HG03460 (cell line): ENCODE measurements at regions not wholly inside any gene's neighbourhood (a gene's known extent, or its start where the extent isn't known, plus 50 kb on each side); places are given as distances from the start of the nearest gene placed in this dataset.

Experiments
- ATAC-seq: cut with Tn5 transposase; IDR thresholded peaks from one replicate; pipeline ENCODE4 v1.9.1; 2021; ENCODE audit not compliant: unreplicated experiment

DNA sequence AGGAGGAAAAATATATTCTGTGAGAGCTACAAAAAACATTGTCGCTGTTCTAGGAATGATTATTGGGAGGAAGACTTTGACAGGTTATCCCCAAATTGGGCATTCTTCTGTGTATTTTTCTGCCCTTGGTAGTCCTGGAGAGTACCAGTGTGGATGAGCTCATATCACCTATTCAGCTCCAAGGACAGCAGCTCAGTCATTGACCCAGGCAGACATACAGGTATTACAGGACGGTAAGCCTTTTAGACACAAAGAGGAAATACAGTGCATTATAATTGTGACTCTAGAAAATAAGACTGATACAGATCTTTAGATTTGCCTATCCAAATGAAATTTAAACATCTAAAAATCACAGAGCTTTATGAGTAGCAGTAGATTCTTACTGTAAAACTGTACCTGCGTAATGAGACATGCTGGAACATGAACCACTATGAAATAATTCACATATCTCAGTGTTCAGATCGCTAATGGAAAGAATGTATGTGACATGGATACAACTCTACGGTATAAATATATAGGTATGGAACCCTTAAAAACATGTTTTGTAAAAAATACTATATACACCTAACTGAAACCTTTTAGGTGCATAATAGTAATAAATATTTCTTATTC lies 56.0 kb downstream of the PLK2 start:
- ATAC-seq: no peak

DNA sequence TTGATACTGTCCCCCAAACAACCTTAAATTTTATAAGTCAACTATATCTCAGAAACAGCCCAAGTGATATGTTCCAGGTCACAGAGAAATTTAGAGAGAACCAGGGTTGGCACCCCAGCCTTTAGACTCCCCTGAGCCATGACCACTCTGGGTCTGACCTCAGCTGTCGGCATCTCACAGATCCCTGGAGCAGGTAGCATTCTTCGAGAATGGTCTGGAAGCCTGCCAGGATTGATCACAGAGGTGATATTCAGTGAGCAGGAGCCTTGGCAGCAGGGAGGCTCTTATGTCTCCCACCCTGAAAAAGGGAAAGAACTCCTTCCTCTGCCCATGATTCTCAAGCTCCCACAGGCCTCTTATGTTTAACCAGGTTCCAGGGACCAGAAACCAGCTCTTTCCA lies 58.2 kb downstream of the PLK2 start:
- ATAC-seq: no peak

DNA sequence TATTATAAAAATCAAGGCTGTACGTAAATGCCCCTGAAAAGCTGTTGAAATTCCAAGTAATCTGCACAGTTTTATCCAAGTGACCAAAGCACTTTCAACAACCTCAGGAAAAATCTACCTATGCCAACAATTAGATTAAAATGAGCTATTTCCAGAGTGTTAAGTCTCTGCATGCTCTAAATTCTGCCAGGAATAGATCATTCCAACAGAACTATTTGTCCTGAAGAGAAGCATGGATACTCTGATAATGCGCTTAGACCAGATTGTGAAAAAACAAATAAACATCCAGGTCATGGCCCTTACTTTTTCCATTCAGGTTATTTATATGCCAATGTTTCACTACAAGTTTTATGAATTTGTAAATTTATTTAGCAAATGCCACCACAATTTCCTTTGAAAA lies 59.1 kb downstream of the PLK2 start:
- no peak for ATAC-seq

DNA sequence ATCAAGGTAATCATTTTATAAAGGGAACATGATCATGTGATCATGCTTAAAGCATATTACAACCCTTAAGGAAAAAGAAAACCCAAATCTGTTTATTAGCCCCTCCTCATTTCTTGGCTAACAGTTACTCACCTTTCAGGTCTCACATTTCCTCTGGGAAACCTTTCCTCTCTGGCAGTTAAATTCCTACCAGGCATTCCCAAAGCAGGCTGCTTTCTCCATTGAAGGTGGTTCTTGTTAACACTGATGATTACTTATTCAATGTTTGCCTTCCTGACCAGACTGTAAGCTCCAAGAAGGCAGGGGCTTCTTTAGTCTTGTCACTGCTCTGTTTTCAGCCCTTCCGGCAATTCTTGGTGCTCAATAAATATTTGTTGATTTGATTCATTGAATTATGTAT lies 59.9 kb downstream of the PLK2 start:
- ATAC-seq: no peak

DNA sequence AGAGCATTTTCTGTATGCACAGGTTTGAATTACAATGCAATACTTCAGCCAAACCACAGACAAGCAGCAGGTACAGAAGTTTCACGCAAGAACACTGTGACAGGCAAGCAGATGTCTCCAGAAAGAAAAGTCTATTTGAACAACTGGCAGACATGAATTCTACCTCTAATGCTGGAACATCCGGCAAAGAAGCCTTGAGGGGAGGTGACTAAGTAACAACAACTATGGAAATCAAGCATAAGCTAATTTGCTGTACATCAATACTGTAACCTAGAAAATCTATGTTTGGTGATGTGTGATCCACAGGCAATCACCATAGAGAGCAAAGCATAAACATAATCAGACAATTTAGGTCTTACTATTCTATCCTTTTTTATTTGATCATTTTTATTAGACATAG lies 65.5 kb downstream of the PLK2 start:
- no peak for ATAC-seq

DNA sequence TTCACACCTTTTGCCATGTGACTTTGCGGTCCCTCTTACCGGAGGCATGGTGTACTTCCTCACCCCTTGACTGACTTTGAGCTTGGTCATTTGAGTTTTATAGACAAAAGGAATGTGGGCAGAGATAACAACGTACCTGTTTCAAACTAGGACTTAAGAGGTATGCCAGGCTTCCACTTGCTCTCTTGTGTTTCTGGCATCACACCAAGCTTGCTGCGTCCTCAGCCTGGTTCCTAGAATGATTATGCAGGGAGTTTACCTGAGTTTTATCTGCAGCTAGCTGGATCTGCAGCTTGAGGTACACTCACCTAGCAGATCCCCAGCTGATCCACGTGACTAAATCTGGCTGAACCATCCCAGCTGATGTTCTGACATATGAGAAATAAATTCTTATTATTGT lies 66.2 kb downstream of the PLK2 start:
- no peak for ATAC-seq

DNA sequence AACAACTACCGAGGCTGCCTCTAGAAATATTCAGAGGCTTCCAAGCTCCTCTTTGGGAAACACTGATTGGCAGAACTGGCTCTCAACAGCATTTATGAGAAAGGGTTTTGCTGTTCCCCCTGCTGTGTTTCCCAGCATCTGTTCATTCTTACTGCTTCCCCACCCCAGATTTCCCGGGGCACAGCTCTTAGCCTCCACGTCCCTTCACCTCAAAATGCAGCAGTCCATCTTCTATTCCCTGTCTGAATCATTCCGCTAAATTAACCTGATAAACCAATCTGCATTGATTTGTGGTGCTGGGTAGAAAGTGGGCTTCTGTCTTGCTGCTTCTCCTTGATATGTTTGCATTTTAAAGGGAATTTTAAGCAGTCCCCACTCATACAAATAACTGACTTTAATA lies 67.4 kb downstream of the PLK2 start:
- no peak for ATAC-seq

DNA sequence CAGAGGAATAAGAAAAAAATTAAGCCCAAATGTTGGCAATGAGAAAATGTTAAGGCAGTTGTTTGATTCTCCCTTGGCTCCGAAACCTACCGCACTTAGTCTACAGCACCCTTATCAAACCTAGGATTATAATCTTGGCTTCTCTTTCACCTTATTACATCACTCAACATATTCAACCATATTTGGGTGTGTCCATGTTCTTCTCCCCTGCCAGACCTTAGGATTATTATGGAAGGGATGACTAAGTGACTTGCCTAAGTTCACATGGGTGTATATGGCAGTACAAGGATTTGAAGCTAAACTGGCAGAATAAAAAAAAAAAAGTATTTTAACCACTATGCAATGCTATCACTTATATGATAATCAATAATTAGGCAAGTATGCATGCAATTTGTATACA lies 76.4 kb downstream of the PLK2 start:
- ATAC-seq: no peak

DNA sequence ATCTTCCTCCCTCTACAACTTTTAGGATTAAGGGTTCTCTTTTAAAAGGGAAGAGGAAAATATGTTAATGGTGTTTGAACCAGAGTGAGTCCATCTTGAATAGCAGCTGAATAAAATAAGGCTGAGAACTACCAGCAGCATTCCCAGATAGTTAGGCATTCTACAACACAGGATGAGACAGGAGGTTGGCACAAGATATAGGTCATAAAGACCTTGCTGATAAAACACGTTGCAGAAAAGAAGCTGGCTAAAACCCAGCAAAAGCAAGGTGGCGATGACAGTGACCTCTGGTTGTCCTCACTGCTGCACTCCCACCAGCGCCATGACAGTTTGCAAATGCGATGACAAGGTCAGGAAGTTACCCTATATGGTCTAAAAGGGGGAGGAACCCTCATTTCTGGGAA lies 77.8 kb downstream of the PLK2 start:
- ATAC-seq: no peak

DNA sequence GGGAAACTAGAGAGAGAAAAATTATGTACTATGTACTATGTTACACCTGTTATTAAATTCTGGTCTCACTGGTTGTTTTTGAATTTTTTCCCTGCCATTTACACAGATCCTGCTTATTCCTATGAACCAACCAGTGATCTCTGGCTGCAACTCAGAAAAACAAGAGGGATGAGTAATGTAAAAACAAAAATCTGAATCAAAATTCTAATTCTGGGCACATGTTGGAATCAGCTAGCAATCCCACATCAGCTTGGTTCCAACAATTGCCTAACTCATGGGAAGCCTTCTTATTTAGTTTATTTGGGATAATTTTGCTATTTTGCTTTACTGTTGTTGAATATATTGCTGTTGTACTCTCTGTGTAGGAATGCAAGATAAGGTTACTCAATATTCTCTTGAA lies 78.3 kb downstream of the PLK2 start:
- ATAC-seq: no peak

DNA sequence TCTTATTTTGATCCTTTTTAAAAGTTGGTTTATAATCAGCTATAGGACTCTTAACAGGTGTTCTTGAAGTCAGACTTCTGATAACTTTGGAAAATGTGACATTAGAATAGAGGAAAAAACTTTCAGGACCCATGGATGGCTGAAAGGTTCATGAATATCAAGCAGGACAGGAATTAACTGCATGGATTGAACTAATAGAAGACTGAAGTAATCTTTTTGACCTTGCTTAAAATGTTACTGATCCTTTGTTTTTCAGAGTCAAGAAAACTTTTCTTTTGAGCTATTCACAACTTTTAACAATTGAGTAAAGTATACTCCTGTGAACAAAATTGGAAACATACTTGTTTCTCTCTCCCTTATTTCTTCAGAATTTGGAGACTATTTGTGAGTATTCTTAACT lies 79.2 kb downstream of the PLK2 start:
- no peak for ATAC-seq

DNA sequence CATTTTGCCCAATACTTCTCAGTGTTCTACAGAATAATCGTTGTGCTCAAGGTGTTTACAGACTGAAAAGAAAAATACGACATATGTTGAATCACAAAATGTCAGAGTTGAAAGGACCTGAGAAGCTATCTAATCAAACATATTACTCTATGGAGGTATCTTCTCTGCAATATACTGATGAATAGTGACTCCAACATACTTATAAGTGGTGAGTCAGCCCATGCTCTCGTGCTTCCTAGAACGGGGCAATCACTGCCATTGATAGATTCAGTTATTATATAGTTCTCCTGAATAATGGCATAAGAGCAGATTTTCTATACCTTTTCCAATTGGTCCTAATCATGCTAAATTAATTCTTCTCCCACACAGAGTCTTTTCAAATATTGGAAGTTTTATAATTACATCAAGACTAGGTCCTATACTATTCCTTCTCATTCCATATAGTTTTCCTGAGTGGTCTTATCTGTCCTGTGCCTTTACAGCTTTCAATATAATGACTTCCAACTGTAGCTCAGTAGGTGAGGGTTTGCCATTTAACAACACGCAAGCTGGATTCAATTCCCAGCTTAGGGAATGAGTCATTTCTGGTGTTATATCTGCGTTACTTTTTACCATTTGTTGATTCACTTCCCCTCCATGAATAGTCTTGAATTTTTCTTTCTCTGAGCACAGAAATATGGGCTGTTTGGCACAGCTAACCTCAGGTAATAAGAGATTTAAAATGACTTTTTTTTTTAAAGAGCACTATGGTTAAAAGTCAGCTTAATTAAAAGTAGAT lies 81.1 kb downstream of the PLK2 start:
- ATAC-seq: no peak

DNA sequence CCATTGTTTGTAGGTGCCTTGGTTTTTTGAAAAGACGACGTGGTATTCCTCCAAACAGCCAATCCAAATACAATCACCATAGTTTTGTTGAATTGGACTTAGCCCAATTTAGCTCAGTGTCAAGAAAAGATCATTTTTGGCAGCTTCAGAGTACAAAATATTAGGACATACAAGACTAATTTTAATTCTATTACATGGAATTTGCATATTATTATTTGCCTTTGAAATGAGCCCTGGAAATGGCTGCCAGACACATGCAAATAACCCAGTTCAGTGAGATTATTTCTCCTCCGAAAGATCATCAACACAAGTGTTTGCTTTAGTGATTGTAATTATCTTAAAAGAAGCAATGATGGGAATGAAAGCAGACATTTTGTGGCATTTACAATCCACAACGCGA lies 89.3 kb downstream of the PLK2 start:
- no peak for ATAC-seq

DNA sequence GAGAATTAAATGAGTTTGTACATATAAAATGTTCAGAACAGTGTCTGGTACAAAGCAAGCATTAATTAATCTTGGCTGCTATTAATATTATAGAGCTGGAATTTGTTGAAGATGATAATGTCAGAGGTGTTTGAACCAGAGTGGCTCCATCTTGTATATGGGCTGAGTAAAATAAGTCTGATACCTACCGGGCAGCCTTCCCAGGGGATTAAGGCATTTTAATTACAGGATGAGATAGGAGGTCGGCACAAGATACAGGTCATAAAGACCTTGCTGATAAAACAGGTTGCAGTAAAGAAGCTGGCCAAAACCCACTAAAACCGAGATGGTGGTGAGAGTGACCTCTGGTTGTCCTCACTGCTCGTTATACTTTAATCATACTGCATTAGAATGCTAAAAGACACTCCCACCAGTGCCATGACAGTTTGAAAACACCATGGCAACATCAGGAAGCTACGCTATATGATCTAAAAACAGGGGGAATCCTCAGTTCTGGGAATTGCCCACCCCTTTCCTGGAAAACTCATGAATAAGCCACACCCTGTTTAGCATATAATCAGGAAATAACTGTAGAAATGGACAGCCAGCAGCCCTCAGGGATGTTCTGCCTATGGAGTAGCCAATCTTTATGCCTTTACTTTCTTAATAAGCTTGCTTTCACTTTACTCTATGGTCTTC lies 90.2 kb downstream of the PLK2 start:
- ATAC-seq: no peak

DNA sequence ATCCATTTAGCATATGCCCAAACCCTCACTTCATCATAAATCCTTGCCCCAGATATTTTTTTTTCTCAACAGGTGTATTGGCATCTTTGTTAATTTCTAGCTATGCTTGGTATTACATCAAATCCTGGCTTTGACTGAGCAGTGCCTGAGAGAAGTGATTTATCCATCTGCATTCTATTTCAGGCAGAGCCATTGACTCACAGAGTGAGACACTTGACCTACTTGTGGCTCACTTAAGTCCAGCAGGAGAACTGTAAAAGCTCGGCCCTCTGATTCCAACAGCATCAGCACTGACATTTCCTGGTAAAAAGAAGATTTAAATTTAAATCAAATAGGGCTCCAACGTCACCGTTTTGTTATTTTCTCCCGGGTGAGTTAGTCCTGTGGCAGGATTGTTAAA lies 93.4 kb downstream of the PLK2 start:
- ATAC-seq: no peak

DNA sequence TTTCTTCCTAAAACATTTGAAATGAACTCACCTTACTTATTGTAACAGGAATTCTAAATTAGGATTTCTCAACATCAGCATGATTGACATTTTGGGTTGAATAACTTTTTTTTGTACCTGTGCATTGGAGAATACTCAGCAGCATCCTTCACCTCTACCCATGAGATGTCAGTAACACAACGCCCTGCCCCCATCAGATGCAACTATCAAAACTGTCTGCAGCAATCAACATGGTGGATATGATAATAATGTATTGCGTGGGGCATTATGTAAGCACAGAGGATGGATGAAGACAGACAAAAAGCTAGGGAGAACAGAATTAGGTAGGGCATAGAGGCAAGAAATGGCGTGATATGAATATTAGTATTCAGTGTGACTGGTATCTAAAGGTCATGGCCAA lies 94.1 kb downstream of the PLK2 start:
- ATAC-seq: no peak

DNA sequence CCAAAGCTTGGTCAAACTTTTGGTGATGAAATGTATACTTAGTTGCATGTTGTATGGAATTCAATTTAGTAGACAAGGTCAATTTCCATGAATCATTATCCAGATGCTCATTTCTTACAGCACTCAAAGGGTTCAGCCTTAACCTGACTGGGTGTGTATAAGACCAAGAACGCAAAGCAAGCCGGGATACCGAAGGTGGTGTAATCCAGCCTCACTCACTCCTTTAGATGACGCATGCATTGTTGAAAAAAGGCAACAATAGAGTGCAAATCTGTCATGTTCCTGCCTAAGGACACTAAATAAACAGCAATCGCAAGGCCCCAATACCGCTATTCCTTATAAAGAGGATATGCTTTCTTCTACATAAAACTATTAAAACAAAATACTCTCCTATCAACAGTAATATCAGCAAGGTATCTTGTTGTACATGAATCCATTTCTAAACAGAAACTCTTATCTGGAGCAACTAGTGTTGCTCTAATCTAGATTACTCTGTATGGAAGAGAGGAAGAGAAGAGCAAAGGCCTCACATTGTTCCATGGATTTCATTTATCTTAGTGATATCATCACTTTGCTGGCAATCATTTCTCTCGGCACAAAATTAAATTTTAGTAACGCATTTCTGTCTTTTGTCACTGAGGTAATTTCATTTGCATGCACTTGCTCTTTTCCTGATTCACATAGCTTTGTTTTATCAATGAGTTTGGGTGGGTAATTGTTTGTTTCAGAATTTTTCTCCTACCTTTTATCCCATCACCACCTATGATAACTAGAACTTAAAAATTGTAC lies 96.2 kb downstream of the PLK2 start:
- ATAC-seq: no peak

DNA sequence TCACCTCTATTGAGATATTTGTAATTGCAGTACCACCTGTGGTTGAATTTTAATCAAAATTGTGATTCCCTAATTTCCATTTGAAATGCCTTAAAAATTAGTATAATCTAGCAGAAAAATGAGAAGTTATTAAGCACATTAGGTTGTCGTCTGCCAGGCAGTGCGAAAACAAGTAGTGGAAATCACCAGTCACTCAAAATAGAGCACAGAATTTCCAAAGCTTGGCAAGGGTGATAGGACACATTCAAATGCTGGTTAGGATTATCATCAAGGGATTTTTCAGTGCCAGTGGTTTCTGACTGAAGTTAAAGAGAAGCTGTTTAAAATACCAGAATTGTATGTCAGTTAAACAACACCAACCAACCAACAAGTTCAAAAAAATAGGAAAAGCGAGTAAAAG lies 97.8 kb downstream of the PLK2 start:
- ATAC-seq: no peak

DNA sequence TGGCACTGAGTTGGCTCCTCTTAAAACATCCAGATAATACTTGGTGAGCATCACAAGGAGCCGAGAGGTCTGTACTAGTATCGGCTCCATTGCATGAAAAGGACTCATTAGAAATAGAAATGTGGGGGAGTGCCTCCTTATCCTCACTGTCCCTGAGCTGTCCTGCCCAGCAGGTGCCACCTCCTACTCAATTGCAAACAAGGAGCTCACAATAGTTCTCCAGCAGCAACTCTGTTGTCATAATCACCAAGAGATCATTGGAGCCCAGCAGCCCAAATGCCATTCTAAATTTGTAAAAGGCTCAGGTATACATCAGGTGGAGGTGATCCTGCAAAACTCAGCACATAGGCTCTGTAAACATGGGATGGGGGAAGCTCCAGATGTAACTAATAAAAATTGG lies 99.1 kb downstream of the PLK2 start:
- ATAC-seq: no peak

DNA sequence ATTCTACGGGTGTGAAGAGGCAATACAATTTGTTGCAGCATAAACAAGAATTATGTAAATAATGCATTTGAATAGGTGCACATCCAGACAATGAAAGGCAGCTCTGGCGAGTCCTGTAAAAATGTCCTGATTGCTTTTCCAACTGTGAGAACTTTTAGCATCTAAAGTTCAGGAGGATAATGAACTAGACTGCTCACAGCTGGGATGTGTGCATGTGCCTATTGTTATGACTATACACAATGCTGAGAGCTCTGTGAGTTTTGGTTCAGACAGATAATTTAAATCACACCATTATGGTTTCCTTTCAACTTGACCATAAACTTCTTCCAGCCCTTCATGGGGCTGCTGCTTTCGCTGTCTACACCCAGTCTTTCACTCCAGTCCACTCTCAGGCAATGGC lies 99.9 kb downstream of the PLK2 start:
- no peak for ATAC-seq

DNA sequence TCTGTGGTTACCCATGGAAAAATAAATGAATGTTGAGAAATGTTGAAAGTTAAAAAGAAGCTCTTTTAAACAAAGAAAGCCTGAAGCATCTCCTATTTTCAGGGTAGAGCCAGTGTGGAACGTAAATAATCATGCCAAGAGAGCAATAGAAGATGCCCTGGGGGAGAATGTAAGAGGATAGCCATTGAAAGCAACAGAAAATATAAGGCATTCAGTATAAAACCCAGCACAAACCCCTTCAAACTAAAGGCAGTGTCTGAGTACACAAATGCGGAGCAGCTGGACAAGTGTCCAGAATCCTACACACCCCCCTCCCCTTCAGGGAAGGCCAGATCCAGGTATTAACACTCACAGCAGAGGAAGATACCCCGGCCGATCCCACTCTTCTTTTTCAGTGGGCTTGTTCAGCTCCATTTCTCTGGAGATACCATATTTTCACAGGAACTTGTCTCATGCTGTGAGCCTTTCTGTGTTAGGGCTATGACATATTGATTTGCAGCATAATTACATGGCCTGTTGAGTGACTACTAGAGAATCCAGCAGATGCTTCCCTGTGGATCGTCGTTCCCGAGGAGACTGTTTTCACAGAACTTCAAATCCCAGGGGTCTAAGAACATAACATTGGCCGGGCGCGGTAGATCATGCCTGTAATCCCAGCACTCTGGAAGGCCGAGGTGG lies 101.2 kb downstream of the PLK2 start:
- no peak for ATAC-seq
